Ovary (tissue), 3 donors: ENCODE measurements at regions not wholly inside any gene's neighbourhood (a gene's known extent, or its start where the extent isn't known, plus 50 kb on each side); places are given as distances from the start of the nearest gene placed in this dataset.

ENCODE experiments used
- POLR2A ChIP-seq: fragments of 450-650 bp; IDR thresholded peaks from one replicate; pipeline ENCODE4 v1.6.1; 2017; ENCODE audit warnings: antibody characterized with exemption, mild to moderate bottlenecking, moderate library complexity
- TF ChIP-seq, protein P1 (sequence below), 3 donors: fragments of 450-650 bp in 2 of 3; fragments of 200-600 bp in 1 of 3; IDR thresholded peaks; one replicate each; pipeline versions ENCODE4 v1.5.1 to v1.8.0; 2016 to 2022; ENCODE audit warnings: antibody characterized with exemption in 3 of 3, mild to moderate bottlenecking in 1 of 3
- donor health status: DM: no; HTN: no; CAD: no.

DNA sequence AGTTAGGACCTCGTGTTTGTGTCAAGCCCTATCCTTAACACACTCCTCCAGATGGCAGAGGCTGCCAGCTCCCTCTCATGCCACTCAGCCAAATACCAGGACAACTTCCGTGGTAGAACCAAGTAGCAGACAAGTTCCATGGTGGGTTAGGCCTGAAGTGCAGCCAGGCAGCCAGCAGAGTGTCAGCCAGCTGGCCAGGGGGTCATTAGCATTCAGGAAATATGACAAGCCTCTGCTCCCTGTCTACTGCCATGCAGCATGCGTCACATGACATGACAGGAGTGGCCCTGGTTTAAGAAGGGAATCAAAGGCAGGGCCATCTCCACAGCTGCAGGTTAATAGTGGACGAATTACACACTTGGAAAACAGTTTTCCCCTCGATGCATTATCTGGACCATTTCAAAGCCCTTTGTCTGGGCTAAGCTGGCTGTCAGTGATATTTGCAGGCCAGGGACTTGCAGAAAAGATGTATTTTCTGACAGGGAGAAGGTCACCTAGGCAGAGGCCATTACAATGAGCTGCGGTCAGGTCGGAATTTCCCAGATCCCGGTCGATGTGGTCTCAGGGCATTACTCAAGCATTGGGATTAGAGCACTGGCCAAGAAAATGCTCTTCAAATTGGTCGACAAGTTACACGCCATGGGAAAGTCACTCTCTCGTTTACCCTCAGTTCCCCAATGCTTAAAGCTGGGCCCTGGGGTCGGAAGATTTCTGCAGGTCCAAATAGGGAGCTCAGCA is 461.7 kb upstream of the CADM1 start:
- TF ChIP-seq, protein P1, sequence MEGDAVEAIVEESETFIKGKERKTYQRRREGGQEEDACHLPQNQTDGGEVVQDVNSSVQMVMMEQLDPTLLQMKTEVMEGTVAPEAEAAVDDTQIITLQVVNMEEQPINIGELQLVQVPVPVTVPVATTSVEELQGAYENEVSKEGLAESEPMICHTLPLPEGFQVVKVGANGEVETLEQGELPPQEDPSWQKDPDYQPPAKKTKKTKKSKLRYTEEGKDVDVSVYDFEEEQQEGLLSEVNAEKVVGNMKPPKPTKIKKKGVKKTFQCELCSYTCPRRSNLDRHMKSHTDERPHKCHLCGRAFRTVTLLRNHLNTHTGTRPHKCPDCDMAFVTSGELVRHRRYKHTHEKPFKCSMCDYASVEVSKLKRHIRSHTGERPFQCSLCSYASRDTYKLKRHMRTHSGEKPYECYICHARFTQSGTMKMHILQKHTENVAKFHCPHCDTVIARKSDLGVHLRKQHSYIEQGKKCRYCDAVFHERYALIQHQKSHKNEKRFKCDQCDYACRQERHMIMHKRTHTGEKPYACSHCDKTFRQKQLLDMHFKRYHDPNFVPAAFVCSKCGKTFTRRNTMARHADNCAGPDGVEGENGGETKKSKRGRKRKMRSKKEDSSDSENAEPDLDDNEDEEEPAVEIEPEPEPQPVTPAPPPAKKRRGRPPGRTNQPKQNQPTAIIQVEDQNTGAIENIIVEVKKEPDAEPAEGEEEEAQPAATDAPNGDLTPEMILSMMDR (IDR thresholded peaks at IDR 0.05), result no peak
- no peak for TF ChIP-seq POLR2A
